Mesothelial cell of epicardium (in vitro differentiated cells): ENCODE measurements at regions not wholly inside any gene's neighbourhood (a gene's known extent, or its start where the extent isn't known, plus 50 kb on each side); places are given as distances from the start of the nearest gene placed in this dataset.

ENCODE experiments used
- DNase-seq, 2 experiments: peaks; one replicate each; pipeline ENCODE4 v3.0.0; 2021; ENCODE audit warnings: low spot score in 2 of 2; ENCODE audit not compliant: unreplicated experiment in 2 of 2
- H3K27ac Mint-ChIP-seq: 2 replicates; pipeline ENCODE4 v1.8.0; 2021; ENCODE audit warnings: mixed read lengths
- H3K27me3 Mint-ChIP-seq: 2 replicates; pipeline ENCODE4 v1.8.0; 2021; ENCODE audit warnings: low read depth, mixed read lengths
- H3K36me3 Mint-ChIP-seq: 2 replicates; pipeline ENCODE4 v1.8.0; 2021; ENCODE audit warnings: mixed read lengths
- H3K4me1 Mint-ChIP-seq: 2 replicates; pipeline ENCODE4 v1.8.0; 2021; ENCODE audit warnings: mixed read lengths
- H3K4me3 Mint-ChIP-seq: 2 replicates; pipeline ENCODE4 v1.8.0; 2021; ENCODE audit warnings: mild to moderate bottlenecking, moderate library complexity, mixed read lengths
- H3K9me3 Mint-ChIP-seq: 2 replicates; pipeline ENCODE4 v1.8.0; 2021; ENCODE audit warnings: mixed read lengths
- CTCF ChIP-seq: fragments of 200-600 bp; sonication (generic); IDR thresholded peaks from one replicate; pipeline ENCODE4 v1.5.0; 2021; ENCODE audit warnings: antibody characterized with exemption; ENCODE audit not compliant: unreplicated experiment

GRCh38 chr12:77630344-77630743 is 200.3 kb upstream of the NAV3 start:
- Mint-ChIP-seq H3K4me3 (no peak overlapping the region), H3K36me3 (no peaks in the 10 kb centered on the region), H3K4me1 (peaks cover 17% of the 10 kb centered on the region), H3K27me3 (no peaks in the 10 kb centered on the region), H3K27ac (peak overlapping the region; percentile 68), H3K9me3 (peaks cover 25% of the 10 kb centered on the region)
- no peak for TF ChIP-seq CTCF
- DNase-seq: no peak

- peaks cover 25% of the 10 kb centered on the region for H3K9me3 Mint-ChIP-seq
- no peak overlapping the region for H3K27ac Mint-ChIP-seq
- no peaks in the 10 kb centered on the region for H3K27me3 Mint-ChIP-seq
- H3K36me3 Mint-ChIP-seq: no peaks in the 10 kb centered on the region
- peaks cover 17% of the 10 kb centered on the region for H3K4me1 Mint-ChIP-seq
- no peak for TF ChIP-seq CTCF
- no peak for DNase-seq
- no peak overlapping the region for H3K4me3 Mint-ChIP-seq
Observed at GRCh38 chr12:77629141-77629540, 201.6 kb upstream of the NAV3 start.

GRCh38 chr12:77625441-77625840 is 205.3 kb upstream of the NAV3 start:
- Mint-ChIP-seq H3K36me3 (no peaks in the 10 kb centered on the region), H3K27ac (no peak overlapping the region), H3K4me1 (peaks cover 8% of the 10 kb centered on the region), H3K9me3 (peaks cover 25% of the 10 kb centered on the region), H3K4me3 (no peak overlapping the region), H3K27me3 (no peaks in the 10 kb centered on the region)
- no peak for DNase-seq
- TF ChIP-seq CTCF: no peak

- TF ChIP-seq CTCF: no peak
- Mint-ChIP-seq H3K27ac (no peak overlapping the region), H3K4me1 (no peaks in the 10 kb centered on the region), H3K9me3 (peaks cover 14% of the 10 kb centered on the region), H3K36me3 (no peaks in the 10 kb centered on the region), H3K27me3 (no peaks in the 10 kb centered on the region), H3K4me3 (no peak overlapping the region)
- DNase-seq: no peak
Observed at GRCh38 chr12:77619425-77619824, 211.3 kb upstream of the NAV3 start.

- Mint-ChIP-seq H3K27ac (no peak overlapping the region), H3K4me3 (no peak overlapping the region), H3K36me3 (no peaks in the 10 kb centered on the region), H3K4me1 (no peaks in the 10 kb centered on the region), H3K27me3 (no peaks in the 10 kb centered on the region), H3K9me3 (peaks cover 23% of the 10 kb centered on the region)
- no peak for TF ChIP-seq CTCF
- no peak for DNase-seq
Observed at GRCh38 chr12:77617818-77618217, 212.9 kb upstream of the NAV3 start.

GRCh38 chr12:77615332-77615731 is 215.4 kb upstream of the NAV3 start:
- H3K4me3 Mint-ChIP-seq: no peak overlapping the region
- no peak for TF ChIP-seq CTCF
- H3K4me1 Mint-ChIP-seq: no peaks in the 10 kb centered on the region
- H3K27ac Mint-ChIP-seq: no peak overlapping the region
- no peaks in the 10 kb centered on the region for H3K36me3 Mint-ChIP-seq
- no peaks in the 10 kb centered on the region for H3K27me3 Mint-ChIP-seq
- H3K9me3 Mint-ChIP-seq: peaks cover 23% of the 10 kb centered on the region
- no peak for DNase-seq
